ENCODE measurements at regions not wholly inside any gene's neighbourhood (a gene's known extent, or its start where the extent isn't known, plus 50 kb on each side); places are given as distances from the start of the nearest gene placed in this dataset.
"Not testable (repeated sequence)": the region's sequence is repeated elsewhere in the genome, so short reads cannot be mapped to it uniquely, and the experiment has no call there.

GRCh38 chr6:27854421-27854820, 57.8 kb downstream of the OR2B2 start:
- DNase-seq = no peak

- no peak for DNase-seq
These were observed 60.8 kb downstream of the OR2B2 start for GRCh38 chr6:27851440-27851839.

DNA sequence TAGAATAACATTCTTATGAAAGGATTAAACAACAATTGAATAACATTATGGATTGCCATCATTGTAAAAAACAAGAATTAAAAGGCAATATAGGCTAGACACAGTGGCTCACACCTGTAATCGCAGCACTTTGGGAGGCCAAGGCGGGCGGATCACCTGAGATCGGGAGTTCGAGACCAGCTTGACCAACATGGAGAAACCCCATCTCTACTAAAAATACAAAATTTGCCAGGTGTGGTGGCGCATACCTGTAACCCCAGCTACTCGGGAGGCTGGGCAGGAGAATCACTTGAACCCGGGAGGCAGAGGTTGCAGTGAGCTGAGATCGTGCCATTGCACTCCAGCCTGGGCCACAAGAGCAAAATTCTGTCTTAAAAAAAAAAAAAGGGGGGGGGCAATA, 63.2 kb downstream of the OR2B2 start:
- not testable (repeated sequence) for DNase-seq

DNA sequence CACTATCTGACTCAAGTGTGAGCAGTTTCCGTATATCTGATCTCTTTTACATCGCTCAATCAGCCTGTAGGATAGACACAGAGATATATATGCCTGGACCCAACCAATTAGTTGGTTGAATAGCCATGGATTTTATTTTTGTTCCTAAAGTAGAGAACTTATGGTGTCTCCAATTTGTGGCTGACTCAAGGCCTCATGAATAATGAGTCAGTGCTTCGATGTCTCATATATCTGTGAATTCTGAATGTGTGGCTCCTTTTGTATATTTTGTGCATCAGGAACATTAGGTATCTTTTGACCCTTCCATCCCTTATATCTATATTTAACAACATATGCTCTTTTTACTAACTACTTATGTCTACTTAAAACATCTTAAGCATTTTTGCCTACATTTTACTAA, 64.5 kb downstream of the OR2B2 start:
- no peak for DNase-seq

DNA sequence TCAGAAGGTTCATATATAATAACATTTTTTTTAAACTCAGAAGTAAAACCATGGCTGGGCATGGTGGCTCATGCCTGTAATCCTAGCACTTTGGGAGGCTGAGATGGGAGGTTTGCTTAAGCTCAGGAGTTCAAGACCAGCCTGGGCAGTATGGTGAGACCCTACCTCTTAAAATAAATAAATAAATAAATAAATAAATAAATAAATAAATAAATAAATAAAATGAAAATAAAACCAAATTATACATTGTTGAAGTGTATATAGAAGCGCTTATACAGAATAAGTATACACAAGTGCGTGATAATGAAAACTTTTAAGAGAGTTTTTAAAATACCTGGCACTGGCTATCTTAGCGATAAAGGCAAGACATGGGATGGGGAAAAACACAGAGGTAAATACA, 71.6 kb downstream of the OR2B2 start:
- DNase-seq = no peak

GRCh38 chr6:27839626-27840475, 72.3 kb downstream of the OR2B2 start:
- DNase-seq = peak; percentile 24

- peak; percentile 45 for DNase-seq
These were observed 73.1 kb downstream of the OR2B2 start for GRCh38 chr6:27838945-27839625.

GRCh38 chr6:27838058-27838944, 73.9 kb downstream of the OR2B2 start:
- DNase-seq = peak; percentile 97

DNA sequence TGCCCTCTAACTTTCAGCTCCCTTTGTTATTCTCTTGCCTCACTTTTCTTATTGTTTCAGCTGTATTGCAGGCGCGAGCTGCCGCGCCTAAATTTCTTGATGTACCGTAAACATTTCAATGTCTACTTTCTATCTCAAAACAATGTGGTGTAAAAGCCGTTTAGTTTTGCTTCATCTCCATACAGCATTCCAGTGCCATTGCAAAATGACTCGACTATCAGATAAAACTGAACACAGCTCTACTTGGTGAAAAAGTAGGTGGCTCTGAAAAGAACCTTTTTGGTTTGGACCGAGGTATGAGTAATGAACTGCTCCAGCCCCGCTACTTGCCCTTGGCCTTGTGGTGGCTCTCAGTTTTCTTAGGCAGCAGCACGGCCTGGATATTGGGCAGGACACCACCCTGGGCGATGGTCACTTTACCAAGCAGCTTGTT, 74.6 kb downstream of the OR2B2 start:
- DNase-seq = no peak

GRCh38 chr6:27836783-27837624, 75.2 kb downstream of the OR2B2 start:
- DNase-seq = peak; percentile 91

DNA sequence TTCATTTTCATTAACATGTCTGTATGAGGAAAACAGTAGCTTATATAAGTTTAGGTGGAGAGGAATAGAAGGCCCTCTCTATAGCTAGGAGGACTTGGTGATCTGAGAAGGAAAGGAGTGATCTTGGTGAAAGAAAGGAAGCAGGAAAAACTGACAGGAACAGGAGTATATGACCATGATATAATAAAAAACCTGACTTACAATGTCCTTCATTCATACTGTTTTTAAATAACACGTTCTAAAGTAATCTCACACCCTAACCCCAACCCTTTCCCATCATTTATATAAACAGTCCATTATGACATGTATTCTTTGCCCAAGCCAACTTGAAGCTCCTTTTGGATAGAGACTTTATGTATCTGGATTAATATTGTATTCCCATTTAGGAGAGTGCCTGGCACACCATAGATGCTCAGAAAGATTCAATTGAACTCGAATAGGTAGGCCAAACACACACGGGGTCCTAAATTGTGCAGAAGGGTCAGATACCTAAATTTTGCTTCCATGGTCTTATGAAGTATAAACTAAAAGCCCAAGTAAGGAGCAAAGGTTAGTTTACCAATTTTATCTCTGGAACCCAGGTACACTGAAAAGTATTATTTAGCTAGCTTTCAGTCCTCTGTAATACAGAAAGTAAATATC, 75.9 kb downstream of the OR2B2 start:
- DNase-seq = peak; percentile 10

DNA sequence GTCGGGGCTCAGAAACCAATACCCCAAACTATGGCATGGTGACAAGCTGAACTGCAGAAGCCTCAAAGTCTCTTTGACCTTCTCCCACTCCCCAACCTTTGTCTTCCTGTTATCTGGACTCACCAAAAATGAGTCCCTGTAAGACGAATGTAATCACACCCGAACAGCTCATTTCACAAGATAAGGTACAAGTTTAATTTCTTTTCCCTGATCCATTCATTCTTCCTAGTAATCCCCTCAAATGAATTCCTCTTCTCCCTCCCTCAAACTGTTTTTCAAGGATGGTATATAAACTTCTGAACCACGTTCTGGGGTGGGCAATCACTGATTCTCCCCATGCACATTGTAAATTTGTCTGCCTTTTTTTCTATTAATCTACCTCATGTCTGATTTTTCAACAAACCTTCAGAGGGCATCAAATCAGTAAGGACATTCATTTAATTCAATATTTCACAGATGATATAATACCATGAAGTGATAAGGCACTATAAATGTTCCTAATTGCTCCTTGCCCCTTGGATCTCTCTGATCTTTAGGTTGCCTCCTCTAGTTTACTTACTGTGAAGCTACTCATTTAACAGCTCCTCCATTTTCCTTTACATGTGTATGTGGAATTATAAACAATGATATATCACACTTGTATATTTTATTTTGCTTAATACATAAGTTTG, 77.2 kb downstream of the OR2B2 start:
- no peak for DNase-seq

GRCh38 chr6:27834384-27834783, 77.8 kb downstream of the OR2B2 start:
- DNase-seq = no peak

GRCh38 chr6:27831434-27832081, 80.6 kb downstream of the OR2B2 start:
- DNase-seq = peak; percentile 82

DNA sequence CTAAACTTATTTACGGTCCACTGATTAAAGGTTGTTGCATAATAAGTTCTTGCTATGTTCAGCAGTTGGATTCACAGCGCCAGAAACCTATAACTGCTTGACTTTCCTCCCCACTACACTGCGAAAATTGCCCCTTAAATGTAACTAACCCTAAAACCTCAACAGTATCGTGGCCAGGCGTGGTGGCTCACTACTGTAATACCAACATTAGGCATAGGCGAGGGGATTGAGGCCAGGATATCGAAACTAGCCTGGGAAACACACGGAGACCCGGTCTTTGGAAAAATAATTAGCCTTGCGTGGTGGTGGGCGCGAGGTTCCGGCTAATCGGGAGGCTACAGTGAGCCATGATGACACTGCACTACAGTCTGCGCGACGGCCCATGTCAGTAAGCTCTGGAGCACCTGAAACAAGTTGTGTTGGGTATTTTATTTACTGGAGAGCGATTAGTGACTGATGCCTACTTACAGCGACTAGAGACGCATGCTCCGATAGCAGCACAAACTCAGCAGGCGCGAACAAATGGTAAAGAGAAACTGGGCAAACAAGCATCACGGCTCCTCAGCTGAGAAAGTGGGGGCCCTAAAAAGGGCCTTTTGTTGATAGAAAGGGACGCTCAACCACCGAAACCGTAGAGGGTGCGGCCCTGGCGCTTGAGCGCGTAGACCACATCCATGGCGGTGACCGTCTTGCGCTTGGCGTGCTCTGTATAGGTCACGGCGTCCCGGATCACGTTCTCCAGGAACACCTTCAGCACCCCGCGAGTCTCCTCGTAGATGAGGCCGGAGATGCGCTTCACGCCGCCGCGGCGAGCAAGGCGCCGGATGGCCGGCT, 81.4 kb downstream of the OR2B2 start:
- DNase-seq = peak; percentile 58

- DNase-seq = peak; percentile 53
These were observed 82.0 kb downstream of the OR2B2 start for GRCh38 chr6:27830212-27830599.

DNA sequence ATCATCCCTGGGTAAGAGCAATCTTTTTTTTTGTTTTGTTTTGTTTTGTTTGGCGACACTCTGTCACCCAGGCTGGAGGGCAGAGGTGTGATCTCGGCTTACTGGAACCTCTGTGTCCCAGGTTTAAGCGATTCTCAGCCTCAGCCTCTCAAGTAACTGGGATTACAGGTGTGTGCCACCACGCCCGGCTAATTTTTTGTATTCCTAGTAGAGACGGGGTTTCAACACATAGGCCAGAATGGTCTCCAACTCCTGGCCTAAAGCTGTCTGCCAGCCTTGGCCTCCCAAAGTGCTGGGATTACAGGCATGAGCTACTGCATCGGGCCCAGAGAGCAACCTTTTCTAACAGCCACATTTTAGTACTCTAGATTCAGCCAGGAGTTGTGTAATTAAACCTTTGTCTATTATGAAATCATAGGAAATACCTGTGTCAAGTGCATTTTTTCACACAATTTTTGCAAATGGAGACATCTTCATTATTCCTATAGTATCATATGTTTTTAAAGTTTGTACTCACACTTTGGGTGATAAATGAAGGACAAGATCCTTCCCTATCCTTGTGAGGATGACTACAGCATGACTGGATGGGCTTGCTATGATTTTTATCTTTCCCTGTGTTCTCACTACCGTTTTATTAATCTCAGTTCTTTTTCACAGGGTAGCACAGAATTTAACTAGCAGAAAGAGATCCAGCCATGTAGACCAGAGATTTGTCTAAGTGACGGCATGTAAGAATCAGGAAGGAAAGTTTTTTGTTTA, 82.6 kb downstream of the OR2B2 start:
- DNase-seq = peak; percentile 52

- DNase-seq = not testable (repeated sequence)
These were observed 84.7 kb downstream of the OR2B2 start for GRCh38 chr6:27827477-27827876.

GRCh38 chr6:27826612-27826985, 85.6 kb downstream of the OR2B2 start:
- not testable (repeated sequence) for DNase-seq
